SK-N-SH (cell line): ENCODE measurements at regions not wholly inside any gene's neighbourhood (a gene's known extent, or its start where the extent isn't known, plus 50 kb on each side); places are given as distances from the start of the nearest gene placed in this dataset.

Experiments
- CTCF ChIP-seq: fragments of 200-600 bp; sonication (generic); IDR thresholded peaks from 2 replicates; pipeline ENCODE4 v1.6.1; 2017; ENCODE audit warnings: antibody characterized with exemption, mild to moderate bottlenecking, moderate library complexity
- ELF1 ChIP-seq: IDR thresholded peaks from 2 replicates; pipeline ENCODE4 v1.4.0; 2012
- EZH2phosphoT487 ChIP-seq: fragments of 200-600 bp; sonication (generic); IDR thresholded peaks from 2 replicates; pipeline ENCODE4 v1.6.1; 2017; ENCODE audit warnings: low read depth, mixed run types, mild to moderate bottlenecking, antibody characterized with exemption, moderate library complexity, borderline replicate concordance
- POLR2AphosphoS5 ChIP-seq: IDR thresholded peaks from 2 replicates; pipeline ENCODE4 v1.6.1; 2012; ENCODE audit warnings: low read depth, low read length

GRCh38 chr2:41686156-41686555 lies 361.7 kb upstream of the PKDCC start:
- TF ChIP-seq CTCF = no peak
- TF ChIP-seq EZH2phosphoT487 = no peak
- no peak for TF ChIP-seq ELF1
- TF ChIP-seq POLR2AphosphoS5 = no peak
